A549 (cell line): ENCODE measurements at regions not wholly inside any gene's neighbourhood (a gene's known extent, or its start where the extent isn't known, plus 50 kb on each side); places are given as distances from the start of the nearest gene placed in this dataset.

ENCODE experiments used
- CHD2 ChIP-seq: fragments of 150-350 bp; IDR thresholded peaks from 2 replicates; pipeline ENCODE4 v1.6.1; 2014; ENCODE audit warnings: low read length; ENCODE audit not compliant: partially characterized antibody
- EP300 ChIP-seq, 2 experiments: fragments of >200 bp; sonication (Bioruptor Twin); formaldehyde crosslinking; IDR thresholded peaks; 2 replicates in 1 of 2; 3 replicates in 1 of 2; pipeline ENCODE4 v1.6.1; 2016 to 2017
- ESRRA ChIP-seq: fragments of 150-350 bp; IDR thresholded peaks from 2 replicates; pipeline ENCODE4 v1.6.1; 2014; ENCODE audit warnings: mild to moderate bottlenecking, low read length, borderline replicate concordance
- HOXA7 ChIP-seq: fragments of 250-450 bp; sonication (Bioruptor Pico); IDR thresholded peaks from 2 replicates; pipeline ENCODE4 v1.5.0; 2020; ENCODE audit warnings: mild to moderate bottlenecking, moderate library complexity
- KDM1A ChIP-seq: fragments of 200-600 bp; sonication (generic); IDR thresholded peaks from 2 replicates; pipeline ENCODE4 v1.6.1; 2016; ENCODE audit warnings: low read depth, mild to moderate bottlenecking
- MYC ChIP-seq: IDR thresholded peaks from 2 replicates; pipeline ENCODE4 v1.6.1; 2012; ENCODE audit warnings: mild to moderate bottlenecking, inconsistent platforms, low read length, improper control_type of control experiment, borderline replicate concordance
- POLR2A ChIP-seq: IDR thresholded peaks from 2 replicates; pipeline ENCODE4 v1.6.1; 2012; ENCODE audit warnings: mild to moderate bottlenecking, low read length
- RNF2 ChIP-seq: fragments of 200-600 bp; sonication (generic); IDR thresholded peaks from 2 replicates; pipeline ENCODE4 v1.6.1; 2016; ENCODE audit warnings: low read depth, mild to moderate bottlenecking, antibody characterized with exemption, moderate library complexity, borderline replicate concordance
- SREBF2 ChIP-seq: fragments of 450-650 bp; IDR thresholded peaks from 2 replicates; pipeline ENCODE4 v1.6.1; 2014; ENCODE audit warnings: mild to moderate bottlenecking, moderate library complexity
- ZFP36 ChIP-seq: fragments of 450-650 bp; IDR thresholded peaks from 2 replicates; pipeline ENCODE4 v1.6.1; 2014; ENCODE audit warnings: borderline replicate concordance; ENCODE audit not compliant: partially characterized antibody
- ZNF302 ChIP-seq: fragments of 250-450 bp; sonication (Bioruptor Pico); IDR thresholded peaks from 2 replicates; pipeline ENCODE4 v1.9.0; 2021; ENCODE audit warnings: inconsistent platforms, mild to moderate bottlenecking, moderate library complexity
- TF ChIP-seq, protein P1 (sequence below): fragments of >200 bp; sonication (Bioruptor Twin); formaldehyde crosslinking; IDR thresholded peaks from 3 replicates; pipeline ENCODE4 v1.5.1; 2016
- TF ChIP-seq, protein P2 (sequence below): fragments of 200-600 bp; sonication (generic); IDR thresholded peaks from 2 replicates; pipeline ENCODE4 v1.6.1; 2016; ENCODE audit warnings: antibody characterized with exemption, mild to moderate bottlenecking, moderate library complexity
- TF ChIP-seq, protein P3 (sequence below): fragments of 250-450 bp; sonication (Bioruptor Pico); IDR thresholded peaks from 2 replicates; pipeline ENCODE4 v1.5.0; 2021; ENCODE audit warnings: mild to moderate bottlenecking, moderate library complexity, borderline replicate concordance

DNA sequence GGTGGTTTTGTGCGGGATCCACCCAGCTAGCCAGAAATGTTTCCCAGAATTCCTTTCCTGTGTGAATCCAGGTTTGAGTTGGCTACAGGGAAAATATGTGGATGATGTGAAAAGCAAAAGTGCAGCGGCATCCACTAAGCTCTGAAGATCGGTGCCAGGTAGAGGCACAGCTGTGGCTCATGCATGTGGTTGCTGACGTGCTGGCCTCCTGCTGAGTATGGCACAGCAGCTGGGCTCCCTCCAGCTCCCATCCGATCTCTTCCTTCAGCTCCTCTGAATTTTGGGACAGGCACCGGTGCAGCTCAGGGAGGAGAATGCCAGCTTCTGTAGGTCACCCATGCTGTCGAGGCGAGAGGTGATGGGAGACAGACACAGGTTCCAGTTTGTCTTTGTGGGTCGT is 84.0 kb upstream of the GSX1 start:
- TF ChIP-seq KDM1A (no peak), ZFP36 (no peak), POLR2A (no peak), EP300 (IDR thresholded peaks at IDR 0.05) (no peak), CHD2 (no peak), HOXA7 (CRISPR knock-in tag) (no peak), MYC (no peak), SREBF2 (no peak), RNF2 (no peak), ESRRA (no peak), ZNF302 (CRISPR knock-in tag) (no peak)
- TF ChIP-seq, protein P1, sequence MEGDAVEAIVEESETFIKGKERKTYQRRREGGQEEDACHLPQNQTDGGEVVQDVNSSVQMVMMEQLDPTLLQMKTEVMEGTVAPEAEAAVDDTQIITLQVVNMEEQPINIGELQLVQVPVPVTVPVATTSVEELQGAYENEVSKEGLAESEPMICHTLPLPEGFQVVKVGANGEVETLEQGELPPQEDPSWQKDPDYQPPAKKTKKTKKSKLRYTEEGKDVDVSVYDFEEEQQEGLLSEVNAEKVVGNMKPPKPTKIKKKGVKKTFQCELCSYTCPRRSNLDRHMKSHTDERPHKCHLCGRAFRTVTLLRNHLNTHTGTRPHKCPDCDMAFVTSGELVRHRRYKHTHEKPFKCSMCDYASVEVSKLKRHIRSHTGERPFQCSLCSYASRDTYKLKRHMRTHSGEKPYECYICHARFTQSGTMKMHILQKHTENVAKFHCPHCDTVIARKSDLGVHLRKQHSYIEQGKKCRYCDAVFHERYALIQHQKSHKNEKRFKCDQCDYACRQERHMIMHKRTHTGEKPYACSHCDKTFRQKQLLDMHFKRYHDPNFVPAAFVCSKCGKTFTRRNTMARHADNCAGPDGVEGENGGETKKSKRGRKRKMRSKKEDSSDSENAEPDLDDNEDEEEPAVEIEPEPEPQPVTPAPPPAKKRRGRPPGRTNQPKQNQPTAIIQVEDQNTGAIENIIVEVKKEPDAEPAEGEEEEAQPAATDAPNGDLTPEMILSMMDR = no peak
- TF ChIP-seq, protein P2, sequence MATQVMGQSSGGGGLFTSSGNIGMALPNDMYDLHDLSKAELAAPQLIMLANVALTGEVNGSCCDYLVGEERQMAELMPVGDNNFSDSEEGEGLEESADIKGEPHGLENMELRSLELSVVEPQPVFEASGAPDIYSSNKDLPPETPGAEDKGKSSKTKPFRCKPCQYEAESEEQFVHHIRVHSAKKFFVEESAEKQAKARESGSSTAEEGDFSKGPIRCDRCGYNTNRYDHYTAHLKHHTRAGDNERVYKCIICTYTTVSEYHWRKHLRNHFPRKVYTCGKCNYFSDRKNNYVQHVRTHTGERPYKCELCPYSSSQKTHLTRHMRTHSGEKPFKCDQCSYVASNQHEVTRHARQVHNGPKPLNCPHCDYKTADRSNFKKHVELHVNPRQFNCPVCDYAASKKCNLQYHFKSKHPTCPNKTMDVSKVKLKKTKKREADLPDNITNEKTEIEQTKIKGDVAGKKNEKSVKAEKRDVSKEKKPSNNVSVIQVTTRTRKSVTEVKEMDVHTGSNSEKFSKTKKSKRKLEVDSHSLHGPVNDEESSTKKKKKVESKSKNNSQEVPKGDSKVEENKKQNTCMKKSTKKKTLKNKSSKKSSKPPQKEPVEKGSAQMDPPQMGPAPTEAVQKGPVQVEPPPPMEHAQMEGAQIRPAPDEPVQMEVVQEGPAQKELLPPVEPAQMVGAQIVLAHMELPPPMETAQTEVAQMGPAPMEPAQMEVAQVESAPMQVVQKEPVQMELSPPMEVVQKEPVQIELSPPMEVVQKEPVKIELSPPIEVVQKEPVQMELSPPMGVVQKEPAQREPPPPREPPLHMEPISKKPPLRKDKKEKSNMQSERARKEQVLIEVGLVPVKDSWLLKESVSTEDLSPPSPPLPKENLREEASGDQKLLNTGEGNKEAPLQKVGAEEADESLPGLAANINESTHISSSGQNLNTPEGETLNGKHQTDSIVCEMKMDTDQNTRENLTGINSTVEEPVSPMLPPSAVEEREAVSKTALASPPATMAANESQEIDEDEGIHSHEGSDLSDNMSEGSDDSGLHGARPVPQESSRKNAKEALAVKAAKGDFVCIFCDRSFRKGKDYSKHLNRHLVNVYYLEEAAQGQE = no peak
- TF ChIP-seq, protein P3, sequence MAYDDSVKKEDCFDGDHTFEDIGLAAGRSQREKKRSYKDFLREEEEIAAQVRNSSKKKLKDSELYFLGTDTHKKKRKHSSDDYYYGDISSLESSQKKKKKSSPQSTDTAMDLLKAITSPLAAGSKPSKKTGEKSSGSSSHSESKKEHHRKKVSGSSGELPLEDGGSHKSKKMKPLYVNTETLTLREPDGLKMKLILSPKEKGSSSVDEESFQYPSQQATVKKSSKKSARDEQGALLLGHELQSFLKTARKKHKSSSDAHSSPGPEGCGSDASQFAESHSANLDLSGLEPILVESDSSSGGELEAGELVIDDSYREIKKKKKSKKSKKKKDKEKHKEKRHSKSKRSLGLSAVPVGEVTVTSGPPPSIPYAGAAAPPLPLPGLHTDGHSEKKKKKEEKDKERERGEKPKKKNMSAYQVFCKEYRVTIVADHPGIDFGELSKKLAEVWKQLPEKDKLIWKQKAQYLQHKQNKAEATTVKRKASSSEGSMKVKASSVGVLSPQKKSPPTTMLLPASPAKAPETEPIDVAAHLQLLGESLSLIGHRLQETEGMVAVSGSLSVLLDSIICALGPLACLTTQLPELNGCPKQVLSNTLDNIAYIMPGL (CRISPR knock-in tag) = no peak
